ENCODE measurements at regions not wholly inside any gene's neighbourhood (a gene's known extent, or its start where the extent isn't known, plus 50 kb on each side); places are given as distances from the start of the nearest gene placed in this dataset.
"Not testable (repeated sequence)": the region's sequence is repeated elsewhere in the genome, so short reads cannot be mapped to it uniquely, and the experiment has no call there.

DNA sequence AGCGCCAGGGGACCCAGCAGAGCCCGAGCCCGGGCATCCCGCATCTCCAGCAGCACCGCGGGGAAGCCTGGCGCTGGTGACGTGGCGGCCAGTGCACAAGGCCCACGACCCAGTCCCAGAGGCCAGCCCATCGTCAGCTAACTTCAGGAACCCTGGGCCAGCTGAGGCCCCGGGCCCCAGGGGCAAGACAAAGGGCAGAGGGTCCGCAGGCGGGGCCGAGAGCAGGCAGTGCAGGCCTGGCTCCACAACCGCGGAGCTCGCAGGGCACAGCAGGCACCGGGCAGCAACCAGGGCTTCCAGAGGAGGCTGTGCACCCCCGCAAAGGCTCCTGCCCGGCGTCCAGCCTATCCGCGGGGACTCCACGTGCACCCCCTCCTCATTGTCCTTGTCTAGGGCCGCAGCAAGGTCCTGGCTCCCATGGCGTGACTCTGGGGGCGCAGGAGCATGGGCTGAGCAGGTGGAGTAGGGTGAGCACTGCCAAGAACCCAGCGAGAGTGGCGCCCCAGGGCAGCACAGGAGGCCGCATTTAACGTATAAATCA lies 352.5 kb downstream of the KCNJ18 start:
- intact Hi-C loops (cut with DNase I); ATAC-seq; DNase-seq: not testable (repeated sequence)

DNA sequence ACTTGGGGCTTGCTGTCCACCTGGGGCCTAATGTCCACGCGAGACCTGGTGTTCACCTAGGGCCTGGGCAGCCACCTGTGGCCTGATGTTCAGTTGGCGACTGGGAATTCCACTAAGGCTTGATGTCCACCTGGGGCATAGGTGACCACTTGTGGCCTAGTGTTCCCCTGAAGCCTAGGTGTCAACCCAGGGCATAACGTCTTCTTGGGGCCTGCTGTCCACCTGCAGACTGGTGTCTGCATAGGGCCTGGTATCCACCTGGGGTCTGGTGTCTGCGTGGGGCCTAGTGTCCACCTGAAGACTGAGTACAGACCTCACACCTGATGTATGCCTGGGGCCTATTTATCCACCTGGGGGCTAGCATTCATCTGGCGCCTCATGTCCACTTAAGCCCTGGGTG lies 355.2 kb downstream of the KCNJ18 start:
- DNase-seq; ATAC-seq; intact Hi-C loops (cut with DNase I): not testable (repeated sequence)

DNA sequence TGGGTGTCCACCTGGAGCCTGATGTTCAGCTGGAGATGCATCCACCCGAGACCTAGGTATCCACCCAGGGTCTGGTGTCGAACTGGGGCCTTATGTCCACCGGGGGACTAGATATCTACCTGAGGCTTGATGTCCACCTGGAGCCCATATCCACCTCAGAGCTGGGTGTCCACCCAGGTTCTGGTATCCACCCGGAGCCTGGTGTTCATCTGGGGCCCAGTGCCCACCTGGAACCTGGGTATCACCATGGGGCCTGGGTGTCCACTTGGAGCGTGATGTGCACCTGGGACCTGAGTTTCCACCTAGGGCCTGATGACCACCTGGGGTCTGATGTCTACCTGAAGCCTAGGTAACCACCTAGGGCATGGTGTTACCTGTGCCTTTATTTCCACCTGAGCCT lies 355.9 kb downstream of the KCNJ18 start:
- ATAC-seq; DNase-seq; intact Hi-C loops (cut with DNase I): not testable (repeated sequence)

DNA sequence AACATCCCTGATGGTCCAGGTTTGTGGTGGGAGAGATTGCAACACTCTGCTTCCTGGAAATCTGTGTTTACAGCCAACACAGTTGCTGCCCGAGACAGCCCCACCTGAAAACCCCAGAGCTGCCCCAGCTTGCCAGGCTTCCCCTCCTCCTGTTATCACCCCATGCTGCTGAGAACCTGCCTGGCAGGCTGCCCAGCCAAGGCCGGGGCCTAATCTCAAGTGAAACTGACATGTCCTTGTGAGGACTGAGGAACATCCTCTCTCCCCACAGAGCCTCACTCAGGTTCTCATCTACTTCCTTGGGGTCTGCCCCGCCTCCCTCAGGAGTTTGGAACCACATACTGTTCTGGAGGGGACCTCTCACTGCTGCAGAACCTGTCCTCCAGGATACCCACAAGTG lies 358.4 kb downstream of the KCNJ18 start:
- not testable (repeated sequence) for DNase-seq, ATAC-seq

DNA sequence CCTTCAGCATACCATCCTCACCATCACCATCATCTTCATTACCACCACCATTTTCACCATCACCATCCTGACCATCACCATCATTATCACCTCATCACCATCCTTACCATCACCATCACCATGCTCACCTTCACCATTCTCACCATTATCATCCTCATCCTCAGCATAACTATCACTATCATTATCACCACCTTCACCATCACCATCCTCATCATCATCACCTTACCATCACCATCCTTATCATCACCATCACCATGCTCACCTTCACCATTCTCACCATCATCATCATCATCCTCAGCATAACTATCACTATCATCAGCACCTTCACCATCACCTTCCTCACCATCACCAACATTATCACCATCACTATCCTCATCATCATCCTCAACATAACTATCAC lies 360.4 kb downstream of the KCNJ18 start:
- DNase-seq; ATAC-seq; intact Hi-C loops (cut with DNase I): not testable (repeated sequence)

More for the DNA sequence above, 358.4 kb downstream of the KCNJ18 start:
- intact Hi-C loops (cut with DNase I), result not testable (repeated sequence)

DNA sequence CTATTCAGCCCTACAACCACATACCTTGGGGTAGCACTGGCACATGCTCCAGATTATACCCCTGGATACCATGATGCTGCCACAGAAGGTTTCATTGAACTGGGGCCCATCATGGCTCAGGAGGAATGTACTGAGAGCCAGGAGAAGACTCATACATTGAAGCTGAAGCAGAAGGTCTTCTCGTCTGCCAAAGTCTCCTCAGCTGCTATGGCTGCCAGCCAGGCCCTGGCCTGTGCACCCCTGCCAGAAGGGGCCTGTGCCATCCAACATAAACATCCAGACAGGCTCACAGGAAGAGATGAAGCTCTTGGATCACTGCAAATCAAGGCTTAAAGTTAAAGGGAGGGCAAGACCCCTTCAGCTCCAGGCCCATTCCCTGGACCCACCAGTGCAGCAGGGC lies 364.2 kb downstream of the KCNJ18 start:
- ATAC-seq; intact Hi-C loops (cut with DNase I); DNase-seq: not testable (repeated sequence)

DNA sequence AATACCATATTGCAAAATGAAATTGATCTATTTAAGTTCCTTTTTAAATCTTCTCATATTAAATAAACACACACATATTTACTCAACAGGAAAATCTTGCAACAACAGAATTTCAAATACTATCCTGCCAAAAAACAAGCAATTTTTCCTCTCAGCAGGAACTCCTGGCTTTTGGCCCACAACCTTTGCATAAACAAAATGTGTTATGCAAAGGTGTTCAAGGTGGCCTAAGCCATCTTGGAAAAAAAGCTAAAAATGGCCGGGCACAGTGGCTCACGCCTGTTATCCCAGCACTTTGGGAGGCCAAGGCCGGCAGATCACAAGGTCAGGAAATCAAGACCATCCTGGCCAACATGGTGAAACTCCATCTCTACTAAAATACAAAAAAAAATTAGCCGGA lies 383.6 kb downstream of the KCNJ18 start:
- intact Hi-C loops (cut with DNase I); ATAC-seq; DNase-seq: not testable (repeated sequence)

DNA sequence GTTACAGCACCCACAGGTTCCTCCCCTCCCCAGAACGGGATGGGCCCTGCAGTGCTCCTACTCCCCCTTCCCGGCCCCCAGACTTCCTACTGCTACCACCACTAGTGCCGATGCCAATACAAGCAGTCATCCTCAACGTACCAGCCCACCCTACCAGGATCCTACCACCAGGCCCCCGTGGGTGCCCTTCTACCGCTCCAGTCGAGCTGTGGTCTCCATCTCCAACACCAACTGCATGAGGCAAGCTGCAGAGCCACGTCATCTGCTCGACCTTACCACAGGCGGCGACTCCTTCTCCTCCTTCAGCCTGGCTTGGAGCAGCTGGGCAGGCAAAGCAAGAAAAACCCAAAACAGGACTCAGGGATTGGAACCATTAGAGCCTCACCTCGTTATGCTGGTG lies 396.3 kb downstream of the KCNJ18 start:
- ATAC-seq; intact Hi-C loops (cut with DNase I); DNase-seq: not testable (repeated sequence)

DNA sequence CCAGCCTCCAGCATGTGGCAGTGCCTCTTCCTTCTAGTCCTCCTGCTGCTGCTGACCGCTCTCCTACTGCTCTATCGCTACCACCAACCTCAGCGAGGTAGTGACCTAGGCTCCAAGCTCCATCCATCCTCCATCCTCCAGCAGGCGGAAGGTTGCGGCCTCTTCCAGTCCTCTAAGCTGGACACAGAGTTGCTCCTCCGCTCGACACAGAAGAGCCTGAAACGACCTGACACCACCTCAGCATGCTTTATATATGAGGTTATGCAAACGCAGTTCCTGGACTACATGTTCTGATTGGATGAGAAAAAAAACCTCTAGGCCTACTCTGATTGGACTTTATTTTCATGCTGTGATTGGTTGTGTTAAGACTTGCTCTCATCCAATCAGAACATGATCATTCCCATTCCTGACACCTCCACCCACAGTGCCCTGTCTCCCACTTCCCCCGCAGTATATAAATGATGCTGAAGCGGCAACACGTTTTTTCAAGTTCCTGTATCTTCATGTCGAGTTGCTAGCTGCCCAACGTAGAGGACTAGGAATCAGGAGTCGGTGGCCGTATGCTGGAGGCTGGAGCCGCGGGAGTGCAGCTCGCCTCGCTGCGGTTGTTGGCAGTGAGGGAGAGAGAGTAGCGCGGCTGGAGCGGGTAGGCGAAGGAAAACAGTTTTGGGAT lies 398.1 kb downstream of the KCNJ18 start:
- ATAC-seq, result no peak
- intact Hi-C loops (cut with DNase I), result no loop called here

DNA sequence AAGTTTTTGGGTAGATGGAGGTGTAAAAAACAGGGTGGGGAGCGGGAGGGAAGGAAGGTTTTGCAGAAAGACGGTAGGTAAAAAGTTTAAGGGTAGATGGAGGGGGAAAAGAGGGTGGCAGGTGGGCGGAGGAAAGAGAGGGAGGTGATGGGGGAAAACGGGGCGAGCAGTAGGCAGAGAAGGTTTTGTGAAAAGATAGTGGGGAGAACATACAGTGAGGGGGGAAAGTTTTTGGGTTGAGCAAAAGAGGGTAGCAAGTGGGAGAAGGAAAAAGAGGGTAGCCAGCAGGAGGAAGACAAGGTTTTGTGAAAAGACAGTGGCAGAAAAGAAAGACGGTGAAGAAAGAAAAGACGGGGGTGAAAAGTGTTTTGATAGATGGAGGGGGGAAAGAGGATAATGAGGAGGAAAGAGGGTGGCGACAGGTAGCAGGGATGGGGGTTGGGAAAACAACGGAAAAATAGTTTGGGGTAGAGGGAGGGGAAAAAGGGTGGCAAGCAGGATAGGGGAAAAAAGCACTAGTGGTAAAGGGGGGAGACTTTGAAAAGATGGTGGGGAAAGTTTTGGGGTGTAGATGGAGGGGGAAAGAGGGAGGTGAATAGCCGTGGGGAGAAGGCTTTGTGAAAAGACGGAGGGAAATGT lies 398.8 kb downstream of the KCNJ18 start:
- intact Hi-C loops (cut with DNase I); ATAC-seq; DNase-seq: not testable (repeated sequence)

More for the DNA sequence above, 398.1 kb downstream of the KCNJ18 start:
- DNase-seq, result no peak

DNA sequence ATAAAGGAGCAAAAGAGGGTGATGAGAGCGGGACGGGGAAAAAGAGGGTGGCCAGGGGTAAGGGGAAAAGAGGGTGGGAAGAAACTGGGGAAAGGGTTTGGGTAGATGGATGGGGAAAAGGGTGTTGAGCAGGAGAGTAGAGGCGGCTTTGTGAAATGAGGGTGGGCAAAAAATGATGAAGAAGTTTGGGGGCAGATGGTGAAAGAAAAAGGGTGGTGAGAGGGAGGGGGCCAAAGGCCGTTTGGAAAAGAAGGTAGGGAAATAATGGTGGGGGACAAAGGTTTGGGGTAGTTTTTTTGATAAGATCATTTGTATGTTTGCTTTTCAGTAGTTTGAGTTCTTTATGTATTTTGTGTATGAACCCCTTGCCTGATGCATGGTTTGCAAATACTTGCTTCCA lies 399.5 kb downstream of the KCNJ18 start:
- DNase-seq; intact Hi-C loops (cut with DNase I); ATAC-seq: not testable (repeated sequence)

DNA sequence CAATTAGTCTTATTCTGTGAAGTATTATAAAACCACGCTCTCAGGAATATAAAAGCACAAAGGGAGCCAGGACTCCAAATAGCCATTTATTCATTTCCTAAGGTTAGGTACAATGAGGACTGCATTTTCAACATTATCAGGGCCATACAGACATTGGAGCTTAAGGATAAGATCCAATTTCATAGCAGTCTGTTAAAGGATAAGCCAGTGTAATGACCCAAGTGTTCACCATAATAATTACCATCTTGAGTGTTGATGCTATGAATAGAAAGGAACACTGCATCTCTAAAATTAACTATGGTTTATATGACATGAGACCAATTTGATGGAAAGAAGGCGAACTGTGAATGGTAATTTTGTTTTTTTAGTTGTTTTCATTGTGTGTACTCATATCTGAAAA lies 403.1 kb downstream of the KCNJ18 start:
- ATAC-seq; intact Hi-C loops (cut with DNase I); DNase-seq: not testable (repeated sequence)

DNA sequence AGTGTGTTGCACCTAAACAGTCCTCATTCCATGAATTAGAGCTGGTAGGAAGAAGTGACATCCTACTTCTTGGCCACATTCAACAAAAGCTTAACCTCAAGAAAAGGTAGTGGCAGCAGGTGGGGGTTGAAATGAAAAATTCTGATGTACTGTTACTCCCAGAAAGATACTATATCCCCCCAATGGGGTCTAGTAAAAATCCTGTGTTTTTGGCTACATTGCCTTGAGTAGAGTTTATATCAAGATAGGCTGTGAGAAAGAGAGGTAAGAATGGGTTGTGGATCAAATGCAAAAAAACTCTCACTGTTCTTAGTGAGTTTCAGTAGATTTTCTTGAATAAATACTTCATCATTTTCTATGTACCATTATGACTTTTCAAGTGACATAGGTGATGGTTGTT lies 407.3 kb downstream of the KCNJ18 start:
- ATAC-seq; intact Hi-C loops (cut with DNase I); DNase-seq: not testable (repeated sequence)

DNA sequence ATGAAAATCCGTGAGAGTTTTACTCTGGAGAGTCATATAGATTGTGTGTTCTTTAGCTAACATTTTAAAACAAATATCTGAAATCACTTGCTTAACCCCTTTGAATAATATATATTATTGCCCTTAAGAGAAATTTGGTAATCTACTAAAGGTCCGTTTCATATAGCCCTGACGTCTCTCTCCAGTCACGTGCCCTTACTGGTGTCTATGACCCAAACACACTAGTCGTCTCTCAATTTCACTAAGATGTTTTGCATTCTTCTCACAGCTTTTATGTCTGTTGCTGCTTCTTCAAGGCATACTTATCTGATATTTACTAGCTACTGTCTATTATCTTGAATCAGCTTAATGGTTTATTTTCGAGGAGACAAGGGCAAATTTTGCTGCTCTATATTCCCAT lies 409.9 kb downstream of the KCNJ18 start:
- DNase-seq (no peak), ATAC-seq (no peak)
- intact Hi-C loops (cut with DNase I), result no loop called here

DNA sequence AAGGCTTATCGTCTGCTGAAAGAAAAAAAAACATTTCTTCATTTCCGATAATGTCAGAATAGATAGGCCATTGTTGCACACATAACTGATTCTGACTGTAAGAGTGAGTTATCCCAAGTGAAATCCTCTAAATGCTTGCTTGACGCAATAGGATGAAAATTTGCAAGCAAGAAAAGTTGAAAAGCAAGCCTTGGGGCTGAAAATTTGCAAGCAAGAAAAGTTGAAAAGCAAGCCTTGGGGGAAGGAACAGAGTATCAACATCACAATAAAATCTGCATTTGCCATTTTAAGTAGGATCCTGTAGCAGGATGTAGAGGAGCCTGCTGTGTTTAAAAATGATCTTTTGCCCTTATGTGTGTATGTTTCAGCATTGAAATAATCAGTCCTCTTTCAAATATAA lies 424.4 kb downstream of the KCNJ18 start:
- intact Hi-C loops (cut with DNase I); DNase-seq; ATAC-seq: not testable (repeated sequence)

DNA sequence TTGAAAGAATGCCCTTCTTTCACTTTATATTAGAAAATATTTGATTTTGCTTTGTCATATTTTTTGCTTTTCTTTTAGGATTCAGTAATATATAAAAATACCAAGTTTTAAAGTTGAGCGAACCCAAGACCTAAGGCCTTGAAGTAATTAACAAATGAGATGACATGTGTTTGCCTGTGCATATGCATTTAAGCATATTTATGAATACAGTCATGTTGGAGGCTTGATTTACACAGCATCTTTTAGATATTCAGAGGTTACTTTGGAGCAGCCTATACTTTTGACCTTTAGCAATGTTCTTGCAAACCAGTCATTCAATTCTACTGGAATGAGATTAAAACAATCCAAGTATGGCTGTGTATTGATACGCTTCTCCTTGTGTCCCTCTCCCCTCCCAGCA lies 425.1 kb downstream of the KCNJ18 start:
- ATAC-seq; DNase-seq; intact Hi-C loops (cut with DNase I): not testable (repeated sequence)

DNA sequence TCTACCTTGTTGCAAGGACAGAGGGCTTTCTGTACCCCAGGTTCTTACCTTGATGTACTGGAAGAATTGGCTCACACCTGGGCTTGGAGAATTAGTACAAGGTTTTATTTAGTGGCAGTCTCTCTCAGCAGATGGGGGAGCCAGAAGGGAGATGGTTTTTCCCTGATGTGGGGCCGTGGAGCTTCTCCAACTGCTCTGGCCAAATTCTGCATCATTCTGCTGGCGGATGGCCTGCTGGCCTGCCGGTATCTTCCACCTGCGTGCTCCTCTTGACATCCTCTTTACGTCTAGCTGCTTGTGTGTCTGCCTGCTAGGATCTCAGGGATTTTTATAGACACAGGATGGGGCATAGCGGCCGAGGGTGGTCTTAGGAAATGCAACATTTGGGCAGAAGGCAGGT lies 426.7 kb downstream of the KCNJ18 start:
- DNase-seq; intact Hi-C loops (cut with DNase I): not testable (repeated sequence)
- ATAC-seq, result peak in 1 of 2 donors; percentile 34

DNA sequence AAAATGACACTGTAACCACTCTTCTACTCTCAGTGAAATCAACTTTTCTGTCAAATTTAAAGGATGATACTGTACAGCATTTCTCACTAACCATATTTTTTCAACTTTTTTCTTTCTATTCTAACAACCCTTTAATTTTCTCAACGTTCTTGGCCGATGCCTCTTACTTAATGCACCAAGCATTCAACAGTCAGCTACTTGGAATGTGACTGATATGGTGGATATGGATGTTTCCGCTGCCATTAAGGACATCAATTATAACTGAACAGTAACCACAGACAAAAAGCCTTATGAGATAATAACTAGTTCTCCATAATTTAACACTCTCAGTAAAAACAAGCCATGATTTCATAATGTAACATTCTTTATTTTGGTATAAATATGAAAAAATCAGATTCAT lies 427.4 kb downstream of the KCNJ18 start:
- DNase-seq; intact Hi-C loops (cut with DNase I): not testable (repeated sequence)
- peak in 1 of 2 donors; percentile 56 for ATAC-seq

DNA sequence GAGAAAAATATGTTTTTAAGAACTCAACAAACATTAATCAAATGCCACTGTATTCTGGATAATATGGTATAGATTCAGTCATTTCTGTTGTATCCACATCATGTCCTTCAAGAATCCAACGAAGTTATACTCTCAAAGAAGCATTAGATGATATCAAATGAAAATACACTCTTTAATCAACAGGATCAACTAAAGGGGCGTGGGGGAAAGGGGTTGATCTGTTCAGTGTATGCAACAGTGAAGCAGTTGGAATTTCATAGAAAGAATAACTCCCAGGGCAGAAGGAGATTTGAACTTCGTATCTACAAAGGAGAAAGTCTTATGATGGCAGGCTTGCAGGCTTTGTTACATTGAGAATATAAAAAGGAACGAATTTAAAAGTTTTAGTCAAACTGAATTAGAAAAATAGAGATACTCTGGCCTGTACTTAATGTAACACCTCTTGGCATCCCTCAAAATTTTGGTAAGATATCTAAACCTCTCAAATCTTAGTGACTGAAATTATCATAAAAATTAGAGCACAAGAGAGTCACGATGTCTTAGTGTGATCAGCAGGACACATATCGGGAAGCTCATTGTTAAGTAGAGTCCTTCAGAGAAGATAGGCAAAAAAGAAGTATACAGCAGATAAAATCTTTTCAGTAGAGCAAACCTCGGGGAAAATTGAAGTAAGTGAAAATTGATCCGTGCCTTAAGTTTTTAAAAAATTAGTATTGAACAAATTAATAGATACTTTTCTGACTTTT lies 431.4 kb downstream of the KCNJ18 start:
- intact Hi-C loops (cut with DNase I), result no loop called here
- ATAC-seq, result no peak
- no peak for DNase-seq
